Tibial artery (tissue), 4 donors: ENCODE measurements at regions not wholly inside any gene's neighbourhood (a gene's known extent, or its start where the extent isn't known, plus 50 kb on each side); places are given as distances from the start of the nearest gene placed in this dataset.

Experiments used
- DNase-seq, 2 donors: peaks; one replicate each; pipeline ENCODE4 v3.0.0-alpha.2; 2019
- H3K27ac ChIP-seq, 2 donors: fragments of 200-600 bp; sonication (generic) in 1 of 2; 1 replicate in 1 of 2; 2 replicates in 1 of 2; pipeline ENCODE4 v1.5.1; 2018 to 2019; ENCODE audit warnings: mild to moderate bottlenecking in 1 of 2
- H3K27me3 ChIP-seq, 2 donors: fragments of 200-600 bp; sonication (generic) in 1 of 2; one replicate each; pipeline versions ENCODE4 v1.5.1 to v1.6.0; 2016 to 2019
- H3K36me3 ChIP-seq, 3 donors: fragments of 200-600 bp; sonication (generic) in 2 of 3; one replicate each; pipeline ENCODE4 v1.5.1; 2016 to 2019; ENCODE audit warnings: mild to moderate bottlenecking in 2 of 3
- H3K4me1 ChIP-seq, 4 donors: fragments of 200-600 bp; sonication (generic) in 2 of 4; 1 replicate in 3 of 4; 2 replicates in 1 of 4; pipeline ENCODE4 v1.5.1; 2016 to 2019
- H3K4me3 ChIP-seq, 2 donors: fragments of 200-600 bp; sonication (generic) in 1 of 2; 1 replicate in 1 of 2; 2 replicates in 1 of 2; pipeline ENCODE4 v1.5.1; 2018 to 2019; ENCODE audit warnings: mild to moderate bottlenecking in 2 of 2
- H3K9me3 ChIP-seq, 3 donors: fragments of 200-600 bp; sonication (generic) in 1 of 3; one replicate each; pipeline ENCODE4 v1.5.1; 2016 to 2019
- intact Hi-C: fragments of 100-400 bp; cut with DNase I; formaldehyde crosslinking; loops from one replicate; pipeline ENCODE4 v1.15.0; 2023; ENCODE audit warnings: low total_unique reads
- TF ChIP-seq, protein P1 (sequence below), 2 experiments: fragments of 200-600 bp in 1 of 2; fragments of 450-650 bp in 1 of 2; IDR thresholded peaks; one replicate each; pipeline ENCODE4 v1.5.1; 2017 to 2019; ENCODE audit warnings: antibody characterized with exemption in 2 of 2, mild to moderate bottlenecking in 1 of 2, moderate library complexity in 1 of 2

DNA sequence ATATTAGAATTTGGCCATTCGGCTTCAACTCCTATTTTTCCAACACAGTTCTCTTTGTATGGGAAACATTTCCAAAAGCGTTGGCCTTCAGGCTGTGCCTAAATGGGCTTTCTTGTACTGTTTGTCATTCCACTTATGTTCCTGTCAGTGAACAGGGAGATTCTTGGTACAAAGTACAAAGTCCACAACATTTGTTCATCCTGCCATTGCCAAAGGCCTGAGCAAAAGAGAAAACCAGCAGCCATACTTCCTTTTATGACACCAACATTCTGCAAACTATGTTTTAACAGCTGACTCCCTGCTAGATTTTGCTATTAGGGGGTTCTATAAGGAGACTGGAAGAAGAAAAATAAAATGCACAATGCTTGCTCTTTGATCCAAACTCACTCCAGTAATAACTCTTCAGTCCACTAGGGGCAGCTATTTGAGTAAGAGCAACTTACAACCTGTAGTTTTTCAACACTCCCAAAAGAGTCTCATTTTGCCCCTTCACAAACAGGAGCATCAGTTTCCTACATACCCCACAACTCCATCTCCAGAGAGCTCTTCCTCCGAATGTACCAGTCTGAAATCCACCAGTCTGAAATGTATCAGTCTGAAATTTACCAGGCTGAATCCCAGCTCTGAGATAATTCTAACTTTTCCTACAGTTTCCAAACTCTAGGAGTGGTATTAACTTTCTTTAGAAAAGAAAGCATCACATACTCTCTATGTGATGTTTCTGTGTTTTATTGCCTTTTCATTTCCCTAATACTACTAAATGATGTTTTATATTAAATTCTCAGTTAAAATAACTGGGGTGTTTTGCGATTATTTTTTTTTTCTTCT, 693.8 kb downstream of the DNAH5 start:
- H3K36me3 ChIP-seq: no peaks in the 10 kb centered on the region
- TF ChIP-seq, protein P1, sequence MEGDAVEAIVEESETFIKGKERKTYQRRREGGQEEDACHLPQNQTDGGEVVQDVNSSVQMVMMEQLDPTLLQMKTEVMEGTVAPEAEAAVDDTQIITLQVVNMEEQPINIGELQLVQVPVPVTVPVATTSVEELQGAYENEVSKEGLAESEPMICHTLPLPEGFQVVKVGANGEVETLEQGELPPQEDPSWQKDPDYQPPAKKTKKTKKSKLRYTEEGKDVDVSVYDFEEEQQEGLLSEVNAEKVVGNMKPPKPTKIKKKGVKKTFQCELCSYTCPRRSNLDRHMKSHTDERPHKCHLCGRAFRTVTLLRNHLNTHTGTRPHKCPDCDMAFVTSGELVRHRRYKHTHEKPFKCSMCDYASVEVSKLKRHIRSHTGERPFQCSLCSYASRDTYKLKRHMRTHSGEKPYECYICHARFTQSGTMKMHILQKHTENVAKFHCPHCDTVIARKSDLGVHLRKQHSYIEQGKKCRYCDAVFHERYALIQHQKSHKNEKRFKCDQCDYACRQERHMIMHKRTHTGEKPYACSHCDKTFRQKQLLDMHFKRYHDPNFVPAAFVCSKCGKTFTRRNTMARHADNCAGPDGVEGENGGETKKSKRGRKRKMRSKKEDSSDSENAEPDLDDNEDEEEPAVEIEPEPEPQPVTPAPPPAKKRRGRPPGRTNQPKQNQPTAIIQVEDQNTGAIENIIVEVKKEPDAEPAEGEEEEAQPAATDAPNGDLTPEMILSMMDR (IDR thresholded peaks at IDR 0.05): no peak
- H3K9me3 ChIP-seq: no peaks in the 10 kb centered on the region
- no peak overlapping the region for H3K4me3 ChIP-seq
- no peaks in the 10 kb centered on the region for H3K27me3 ChIP-seq
- H3K27ac ChIP-seq: no peak overlapping the region
- intact Hi-C loops: no loop called here
- H3K4me1 ChIP-seq: no peaks in the 10 kb centered on the region
- DNase-seq: no peak

DNA sequence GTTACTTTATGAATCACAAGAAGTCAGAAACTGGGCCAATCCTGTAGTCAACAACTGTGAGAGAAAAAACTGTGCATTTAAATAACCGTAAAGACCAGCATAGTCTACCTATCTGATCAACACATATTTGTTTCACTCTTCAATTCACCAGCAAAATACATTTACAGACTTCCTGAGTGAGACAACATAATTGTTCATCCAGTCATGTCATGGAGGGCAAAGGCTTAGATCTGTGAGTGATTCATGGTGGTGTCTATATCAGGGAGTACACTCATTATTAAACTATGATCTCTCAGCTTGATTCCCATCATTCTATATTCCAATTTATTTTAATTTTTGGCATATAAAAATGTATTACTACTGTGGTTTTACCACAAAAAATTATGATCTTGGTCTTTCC, 694.6 kb downstream of the DNAH5 start:
- TF ChIP-seq, protein P1 (IDR thresholded peaks at IDR 0.05): no peak
- Histone ChIP-seq H3K9me3 (no peaks in the 10 kb centered on the region), H3K27ac (no peak overlapping the region), H3K36me3 (no peaks in the 10 kb centered on the region), H3K27me3 (no peaks in the 10 kb centered on the region), H3K4me1 (no peaks in the 10 kb centered on the region), H3K4me3 (no peak overlapping the region)
- intact Hi-C loops: no loop called here
- no peak for DNase-seq

DNA sequence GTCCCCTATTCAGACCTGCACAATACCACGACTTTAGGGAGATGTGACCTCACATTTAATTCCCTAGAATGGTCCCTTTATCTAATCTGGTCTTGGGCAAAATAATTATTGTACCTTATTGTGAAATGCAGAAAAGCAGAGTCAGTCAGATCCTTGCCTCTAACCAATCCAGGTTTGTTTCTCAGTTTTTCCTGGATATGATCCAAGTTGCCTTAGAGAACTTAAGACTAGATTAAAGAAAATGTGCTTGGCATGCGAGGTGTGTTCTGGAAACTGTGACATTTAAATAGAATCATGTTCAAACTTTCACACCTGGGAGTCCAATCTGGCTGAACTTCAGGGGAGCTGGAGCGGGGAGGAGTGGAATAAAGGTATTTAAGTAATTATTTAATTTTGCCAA, 696.2 kb downstream of the DNAH5 start:
- intact Hi-C loops: no loop called here
- no peak for DNase-seq

DNA sequence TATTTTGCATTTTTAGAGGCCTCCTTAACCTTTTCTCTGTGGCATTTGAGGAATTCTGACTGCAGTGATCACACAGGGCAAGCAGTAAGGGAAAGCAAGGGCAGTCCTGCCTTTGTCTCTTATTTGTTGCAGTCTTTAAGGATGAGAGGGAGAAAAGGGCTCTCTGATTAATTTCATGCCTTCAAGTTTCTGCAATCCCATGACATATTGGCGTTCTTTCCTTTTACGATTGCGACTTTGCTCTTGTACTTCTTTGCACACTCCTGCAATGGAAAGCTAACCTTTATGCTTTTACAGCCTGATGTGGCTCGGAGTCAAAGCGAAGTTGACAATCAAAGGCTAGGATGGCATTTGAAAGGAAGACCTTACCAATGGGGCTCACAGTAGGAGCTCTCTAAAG, 698.4 kb downstream of the DNAH5 start:
- no peaks in the 10 kb centered on the region for H3K4me1 ChIP-seq
- no peaks in the 10 kb centered on the region for H3K36me3 ChIP-seq
- no peak overlapping the region for H3K27ac ChIP-seq
- no peaks in the 10 kb centered on the region for H3K27me3 ChIP-seq
- no peak overlapping the region for H3K4me3 ChIP-seq
- peaks cover 0 to 9% (median 0%) of the 10 kb centered on the region in 3 donors for H3K9me3 ChIP-seq
- TF ChIP-seq, protein P1 (IDR thresholded peaks at IDR 0.05): no peak
- no peak for DNase-seq
- intact Hi-C loops: no loop called here

More for the DNA sequence above, 696.2 kb downstream of the DNAH5 start:
- H3K9me3 ChIP-seq: peaks cover 0 to 9% (median 0%) of the 10 kb centered on the region in 3 donors
- H3K36me3 ChIP-seq: no peaks in the 10 kb centered on the region
- H3K27me3 ChIP-seq: no peaks in the 10 kb centered on the region
- no peak overlapping the region for H3K27ac ChIP-seq
- H3K4me3 ChIP-seq: no peak overlapping the region
- no peaks in the 10 kb centered on the region for H3K4me1 ChIP-seq
- TF ChIP-seq, protein P1 (IDR thresholded peaks at IDR 0.05): no peak

DNA sequence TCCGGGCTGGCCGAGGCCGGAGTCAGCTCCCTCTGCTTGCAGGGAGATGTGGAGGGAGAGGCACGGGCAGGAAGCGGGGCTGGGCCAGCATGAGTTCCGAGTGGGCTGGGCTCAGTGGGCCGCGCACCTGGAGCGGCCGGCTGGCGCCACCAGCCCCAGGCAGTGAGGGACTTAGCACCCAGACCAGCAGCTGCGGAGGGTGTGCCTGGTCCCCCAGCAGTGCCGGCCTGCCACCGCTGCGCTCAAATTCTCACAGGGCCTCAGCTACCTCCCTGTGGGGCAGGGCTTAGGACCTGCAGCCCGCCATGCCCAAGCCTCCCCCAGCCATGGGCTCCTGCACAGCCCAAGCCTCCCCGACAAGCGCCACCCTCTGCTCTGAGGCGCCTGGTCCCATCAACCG, 700.3 kb downstream of the DNAH5 start:
- H3K4me1 ChIP-seq: no peaks in the 10 kb centered on the region
- H3K9me3 ChIP-seq: peaks cover 0 to 9% (median 0%) of the 10 kb centered on the region in 3 donors
- no peak overlapping the region for H3K27ac ChIP-seq
- no peak overlapping the region for H3K4me3 ChIP-seq
- intact Hi-C loops: no loop called here
- no peak for DNase-seq
- no peaks in the 10 kb centered on the region for H3K36me3 ChIP-seq
- H3K27me3 ChIP-seq: no peaks in the 10 kb centered on the region
- TF ChIP-seq, protein P1 (IDR thresholded peaks at IDR 0.05): no peak
